Daoy (cell line): ENCODE measurements at regions not wholly inside any gene's neighbourhood (a gene's known extent, or its start where the extent isn't known, plus 50 kb on each side); places are given as distances from the start of the nearest gene placed in this dataset.
A peak's percentile ranks its signal among the peaks of the same experiment; 100 is the strongest.
"Not testable (repeated sequence)": the region's sequence is repeated elsewhere in the genome, so short reads cannot be mapped to it uniquely, and the experiment has no call there.

ENCODE experiments used
- DNase-seq: peaks from one replicate; pipeline ENCODE4 v3.0.0-alpha.2; 2015; ENCODE audit warnings: low read depth

DNA sequence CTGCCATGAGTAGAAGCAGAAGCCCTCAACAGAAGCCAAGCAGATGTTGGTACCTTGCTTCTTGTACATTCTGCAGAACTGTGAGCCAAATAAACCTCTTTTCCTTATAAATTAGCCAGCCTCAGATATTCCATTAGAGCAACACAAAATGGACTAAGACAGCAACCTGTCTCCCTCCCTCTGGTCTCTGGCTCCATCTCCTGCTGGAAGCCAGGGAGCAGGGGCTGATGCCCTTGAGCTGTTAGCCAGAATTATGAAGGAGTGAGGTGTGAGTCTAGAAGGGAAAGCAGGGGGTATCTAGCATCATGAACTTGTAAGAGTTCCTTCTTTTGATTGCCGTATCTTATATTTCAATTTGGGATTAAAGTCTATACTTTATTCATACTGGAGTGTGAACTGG lies 358.7 kb upstream of the FZD8 start:
- not testable (repeated sequence) for DNase-seq

DNA sequence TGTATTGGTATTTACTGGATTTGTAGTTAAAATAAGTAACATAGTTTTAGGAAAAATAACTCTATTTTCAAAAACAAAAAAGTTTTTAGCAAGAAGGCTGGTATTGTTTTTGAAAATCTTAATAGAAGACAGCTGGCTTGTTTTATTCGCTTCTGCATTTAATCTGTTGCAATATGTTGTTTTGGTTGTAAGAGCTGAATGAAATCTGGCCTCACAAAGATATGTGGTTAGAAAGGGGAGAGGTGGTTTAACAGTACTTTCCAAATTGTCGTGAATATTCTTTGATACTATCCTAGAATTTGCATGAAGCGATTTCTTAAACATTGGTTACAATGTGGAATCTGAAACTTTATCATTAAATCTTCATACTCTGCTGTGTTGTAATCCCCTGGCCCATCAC lies 355.9 kb upstream of the FZD8 start:
- no peak for DNase-seq

DNA sequence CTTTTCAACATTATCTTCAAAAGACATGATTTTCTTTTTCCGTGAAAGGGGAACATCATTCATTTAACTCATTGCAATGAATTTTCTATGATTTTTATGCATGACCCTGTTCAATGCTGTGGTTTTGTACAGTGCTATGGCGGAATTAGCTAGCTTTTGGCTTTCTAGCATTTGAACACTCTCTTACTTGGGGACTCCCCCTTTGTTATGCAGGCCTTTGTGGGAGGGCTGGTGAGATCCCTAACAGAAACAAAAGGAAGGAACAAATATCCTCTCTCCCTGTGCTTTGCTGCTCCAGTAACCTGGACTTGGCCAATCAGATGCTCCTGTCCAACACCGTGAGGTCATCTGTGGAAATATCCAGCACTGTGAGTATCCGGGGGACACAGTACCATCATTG lies 353.4 kb upstream of the FZD8 start:
- no peak for DNase-seq

DNA sequence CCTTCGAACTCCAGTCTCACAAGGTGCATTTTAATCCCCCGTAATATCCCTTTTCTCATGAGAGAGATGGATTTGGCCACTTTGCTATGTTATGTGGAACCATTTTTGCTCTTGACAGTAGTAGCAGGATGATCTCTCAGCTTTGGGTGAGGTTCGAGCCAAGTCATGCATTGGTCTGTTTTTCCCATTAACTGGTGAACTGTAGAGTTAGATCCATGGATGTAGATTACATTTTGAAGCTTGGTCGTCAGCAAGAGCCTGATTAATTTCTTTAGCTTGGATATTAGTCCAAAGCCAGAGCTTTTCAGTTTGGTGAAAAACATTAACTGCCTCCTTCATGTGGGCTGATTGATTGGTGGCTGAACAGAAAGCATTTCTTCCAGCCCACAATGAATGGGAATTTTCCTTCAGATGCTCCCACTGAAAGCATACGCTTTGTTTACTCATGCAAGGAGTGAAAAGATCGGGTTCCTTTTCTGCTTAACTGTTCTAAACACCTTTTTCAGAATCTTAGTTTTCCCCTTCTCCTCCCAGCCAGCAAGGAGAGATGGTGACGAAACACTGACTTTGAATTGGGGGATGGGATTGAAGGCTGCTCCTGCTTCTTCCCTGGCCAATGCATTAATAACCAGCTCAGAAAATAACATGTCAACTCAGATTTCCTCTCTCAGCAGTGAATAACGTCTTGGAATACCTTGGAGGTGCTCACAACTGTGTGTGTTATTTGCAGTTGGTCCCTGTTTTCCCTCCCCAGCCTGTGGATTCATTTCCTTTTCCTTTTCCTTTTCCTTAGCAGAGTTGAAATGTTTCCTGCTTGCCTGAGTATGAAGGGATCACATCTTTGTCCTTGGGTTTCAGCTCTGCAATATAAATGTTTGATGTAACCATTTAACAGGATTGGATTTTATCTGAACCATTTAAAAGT lies 351.8 kb upstream of the FZD8 start:
- DNase-seq = no peak

DNA sequence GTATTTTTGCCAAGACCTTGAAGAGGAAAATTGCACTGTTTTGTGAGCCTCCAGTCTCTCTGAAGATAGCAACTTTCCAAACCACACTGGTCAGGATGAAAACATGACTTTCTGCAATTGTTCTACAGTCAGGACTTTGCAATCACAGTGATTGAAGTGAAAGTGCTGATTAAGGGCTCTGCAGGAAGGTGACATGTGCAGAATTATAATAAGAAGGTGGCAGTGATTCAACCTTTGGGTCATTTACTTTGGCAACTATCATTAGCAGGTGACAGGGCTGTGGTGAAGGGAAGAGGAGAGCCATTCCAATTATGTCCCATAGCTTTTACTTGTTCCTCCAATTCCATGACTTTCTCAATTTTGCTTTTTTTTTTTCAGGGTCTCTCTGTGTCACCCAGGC lies 350.0 kb upstream of the FZD8 start:
- DNase-seq = no peak

DNA sequence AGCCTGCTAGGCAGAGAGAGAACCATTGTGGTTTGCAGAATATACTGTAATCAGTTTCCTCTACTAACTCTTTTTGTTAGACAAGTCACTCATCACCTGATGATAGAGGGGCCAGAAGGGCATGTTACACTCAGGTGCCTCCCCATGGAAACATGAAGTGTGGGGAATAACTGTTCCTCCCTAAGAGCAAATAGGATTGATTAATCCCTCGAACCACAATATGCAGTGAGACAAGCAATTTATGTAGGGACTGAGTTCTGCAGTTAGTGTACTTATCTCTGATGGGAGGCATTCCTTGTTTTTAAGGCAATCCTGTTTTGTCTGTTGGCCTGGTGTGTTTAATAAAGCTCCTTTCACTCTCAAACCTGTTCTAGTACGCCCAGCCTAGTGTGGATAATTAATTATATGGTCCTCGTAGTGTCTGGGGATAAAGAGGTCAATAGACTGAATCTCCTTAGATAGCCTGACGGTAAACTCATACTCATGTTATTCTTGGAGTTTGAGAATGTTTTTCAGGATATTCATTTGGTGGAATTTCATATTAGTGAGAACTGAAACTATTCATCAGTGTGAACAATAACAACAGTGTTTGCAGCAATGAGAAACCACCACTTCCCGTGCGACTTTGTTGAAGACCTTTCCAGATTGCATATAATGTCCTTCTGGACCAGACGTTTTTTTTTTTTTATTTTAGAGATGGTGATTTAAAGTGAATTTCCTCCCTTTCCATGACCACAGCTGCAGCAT lies 344.8 kb upstream of the FZD8 start:
- DNase-seq = no peak

DNA sequence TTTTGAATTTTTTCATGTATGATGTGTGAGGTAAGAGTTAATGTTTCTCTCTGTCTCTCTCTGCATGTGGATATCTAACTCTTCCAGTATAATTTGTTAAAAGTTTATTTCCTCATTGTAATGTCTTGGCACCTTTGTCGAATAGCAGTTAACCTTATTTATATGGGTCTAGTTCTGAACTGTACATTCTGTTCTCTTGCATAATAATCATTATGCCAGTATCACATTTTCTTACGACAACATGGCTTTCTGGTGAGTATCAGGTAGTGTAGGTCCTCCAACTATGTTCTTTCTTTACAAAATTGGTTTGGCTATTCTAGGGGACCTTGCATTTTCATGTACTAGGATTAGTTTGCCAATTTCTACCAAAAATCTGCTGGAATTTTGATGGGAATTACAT lies 337.0 kb upstream of the FZD8 start:
- DNase-seq = no peak

DNA sequence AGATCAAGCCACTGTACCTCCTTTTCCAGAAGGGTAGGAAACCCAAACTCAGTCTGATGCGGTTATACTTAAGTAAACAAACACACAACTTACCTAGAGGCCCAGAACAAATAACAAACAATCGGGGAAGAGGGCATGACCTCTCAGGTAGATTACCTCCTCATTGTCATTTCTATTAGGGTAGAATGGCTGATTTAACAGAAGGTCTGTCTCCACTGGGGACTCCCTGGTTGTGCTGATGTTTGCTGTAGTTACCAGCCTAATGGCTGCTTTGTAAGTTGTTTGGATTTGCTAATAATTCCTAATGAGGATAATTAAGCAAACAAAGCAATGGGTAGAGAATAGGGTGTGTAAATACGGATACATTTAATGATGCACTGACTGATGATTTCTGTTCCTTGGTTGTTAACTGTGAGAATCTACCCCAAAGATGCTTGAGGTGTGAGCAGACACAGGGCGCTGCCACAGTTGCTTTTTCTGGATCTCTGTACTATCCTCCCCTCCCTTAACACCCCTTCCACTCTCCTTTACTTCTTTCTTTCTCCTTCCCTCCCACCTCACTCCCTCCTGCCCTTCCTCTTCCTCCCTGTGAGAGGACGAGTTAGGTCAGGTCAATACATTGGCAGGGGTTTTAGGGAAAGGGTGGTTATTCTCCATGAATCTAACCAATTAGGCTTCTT lies 332.0 kb upstream of the FZD8 start:
- not testable (repeated sequence) for DNase-seq

DNA sequence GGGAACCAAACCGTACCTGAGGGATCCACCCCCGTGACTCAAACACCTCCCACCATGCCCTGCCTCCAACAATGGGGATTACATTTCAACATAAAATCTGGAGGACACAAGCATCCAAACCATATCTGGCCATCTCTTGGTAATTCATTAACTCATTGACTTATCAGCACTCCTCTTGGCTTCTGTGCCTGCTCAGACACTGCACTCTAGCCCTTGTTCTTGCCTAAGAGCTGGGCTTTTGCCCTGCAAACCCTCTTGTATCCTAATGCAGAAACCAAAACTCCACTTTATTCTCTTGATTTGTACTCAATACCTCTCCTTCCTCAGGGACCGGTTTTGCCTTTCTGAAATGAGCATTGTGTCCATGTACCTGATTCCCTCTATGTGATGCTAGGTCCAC lies 330.2 kb upstream of the FZD8 start:
- DNase-seq = no peak

DNA sequence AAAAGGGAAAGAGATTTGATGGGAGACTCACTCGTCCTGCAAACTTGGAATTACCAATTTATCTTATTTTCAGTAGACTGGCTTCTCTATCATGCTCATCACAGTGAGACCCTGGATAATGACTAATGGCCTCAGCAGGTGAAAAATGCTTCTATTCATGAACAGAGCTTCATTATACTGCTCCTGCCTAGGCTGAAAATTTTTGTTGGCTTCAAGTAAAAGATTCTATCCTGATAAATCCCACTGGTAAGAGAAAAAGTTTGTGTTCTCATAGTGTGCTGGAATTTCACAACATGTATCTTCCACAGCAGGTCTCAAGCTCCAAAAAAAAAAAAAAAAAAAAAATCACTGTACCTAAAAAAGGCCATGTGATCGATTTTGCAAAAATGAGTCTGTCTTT lies 329.3 kb upstream of the FZD8 start:
- DNase-seq = no peak

DNA sequence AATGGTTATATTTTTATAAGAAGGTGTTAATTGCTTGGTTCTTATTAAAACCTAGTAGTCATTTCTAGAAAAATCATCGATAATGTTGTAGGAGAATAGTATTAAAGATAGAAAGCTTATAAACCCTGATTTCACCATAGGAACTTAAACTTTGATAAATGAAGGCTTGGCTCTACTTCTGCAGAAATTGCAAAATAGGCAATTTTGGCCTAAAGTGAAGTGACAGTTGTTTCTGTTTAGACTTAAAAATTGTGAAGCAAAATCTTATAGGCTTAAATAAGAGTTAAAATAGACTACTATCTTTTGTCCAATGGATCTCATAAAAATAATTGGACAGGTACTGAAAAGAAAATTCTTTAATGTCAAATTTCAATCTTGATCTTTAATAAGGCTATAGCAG lies 321.6 kb upstream of the FZD8 start:
- no peak for DNase-seq

DNA sequence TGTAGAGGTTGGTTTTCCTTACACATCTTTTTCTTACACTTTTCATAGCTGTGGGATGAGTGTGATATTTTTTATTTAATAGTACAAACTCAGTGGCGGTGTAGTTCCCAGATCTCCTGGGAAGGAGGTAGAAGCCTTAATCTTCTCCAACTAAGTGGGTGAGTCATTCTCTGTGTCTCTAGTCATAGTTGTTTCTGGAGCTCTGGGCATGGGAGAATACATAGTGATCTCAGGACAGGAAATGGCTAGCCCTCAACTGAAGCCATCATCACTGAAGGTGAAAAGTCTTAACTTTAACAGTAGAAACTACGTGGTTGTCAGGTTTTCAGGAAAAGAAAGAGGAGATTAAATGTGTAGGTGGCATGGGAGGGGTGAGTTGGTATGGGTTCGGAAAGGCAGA lies 319.4 kb upstream of the FZD8 start:
- peak; percentile 52 for DNase-seq

DNA sequence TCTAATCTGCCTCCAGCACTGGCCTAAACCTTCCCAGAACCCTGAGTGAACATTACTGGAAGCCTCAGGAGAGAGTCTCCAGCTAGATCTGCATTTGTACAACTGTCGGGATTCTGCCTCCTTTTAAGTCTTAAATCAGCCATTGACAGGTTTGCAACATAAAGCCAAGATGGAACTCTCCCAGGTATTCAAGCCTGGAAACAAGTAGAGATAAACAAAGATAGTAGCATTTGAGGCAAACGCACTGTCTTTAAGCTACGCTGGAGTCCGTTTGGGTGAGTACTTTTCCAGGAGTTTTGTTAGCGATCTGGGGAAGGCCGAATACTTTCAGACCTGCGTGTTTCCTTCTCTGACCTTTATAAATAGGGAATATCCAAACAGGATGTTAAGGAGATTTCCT lies 317.2 kb upstream of the FZD8 start:
- DNase-seq = peak; percentile 15

DNA sequence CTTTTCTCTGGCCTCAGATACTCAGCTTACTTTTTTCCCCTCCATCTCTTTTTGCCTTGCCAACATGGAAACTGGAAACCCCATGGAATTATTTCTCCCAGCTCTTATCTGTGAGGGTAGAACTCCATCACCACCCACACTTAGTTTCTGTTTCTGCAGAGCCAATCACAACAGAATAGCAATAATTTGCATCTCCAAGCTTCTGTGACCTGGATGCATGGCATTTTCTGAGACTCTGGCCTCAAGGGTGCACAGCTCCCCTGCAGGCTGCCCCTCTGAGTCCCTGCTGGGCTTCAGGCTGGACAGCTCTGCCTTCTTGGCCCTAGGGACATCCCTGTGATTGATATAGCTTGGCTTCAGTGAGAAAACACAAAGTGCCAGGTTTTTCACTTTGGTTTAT lies 316.5 kb upstream of the FZD8 start:
- DNase-seq = peak; percentile 6

DNA sequence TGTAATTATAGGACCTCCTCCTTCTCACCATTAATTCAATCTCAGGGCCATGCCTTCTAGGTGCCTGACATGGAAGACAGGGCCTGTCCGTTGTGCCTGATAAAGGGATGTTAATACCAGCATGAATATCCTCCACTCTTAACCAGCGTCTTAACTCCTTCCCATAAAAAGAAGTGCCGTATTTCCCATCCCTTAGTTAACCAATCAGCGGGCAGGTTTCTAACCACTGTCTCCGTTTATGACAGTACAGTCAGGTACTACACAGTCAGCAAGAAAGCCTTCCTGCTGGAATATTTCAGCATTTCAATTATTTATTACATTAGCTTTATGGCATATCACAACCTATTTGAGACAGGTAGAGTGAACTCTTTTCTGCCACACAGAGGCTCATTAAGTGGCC lies 308.6 kb upstream of the FZD8 start:
- DNase-seq = no peak

DNA sequence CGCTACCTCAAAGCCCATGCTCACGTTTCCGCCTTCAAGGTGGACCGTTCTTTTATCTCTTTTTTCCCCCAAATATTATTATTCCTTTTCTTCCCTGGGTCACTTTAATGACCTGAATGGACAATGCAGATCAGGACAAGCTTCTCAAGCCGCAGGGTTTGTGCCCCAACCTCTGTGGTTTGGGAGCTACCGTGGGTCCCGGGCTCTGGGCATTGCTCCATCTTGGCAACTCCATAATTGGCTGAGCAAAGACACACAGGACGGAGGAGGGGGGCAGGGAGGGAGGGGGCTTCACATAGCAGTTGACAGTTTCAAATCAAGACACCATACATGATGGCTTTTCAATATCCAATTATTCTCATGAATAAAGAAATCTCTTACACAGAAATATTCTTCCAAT lies 308.1 kb upstream of the FZD8 start:
- DNase-seq = no peak

DNA sequence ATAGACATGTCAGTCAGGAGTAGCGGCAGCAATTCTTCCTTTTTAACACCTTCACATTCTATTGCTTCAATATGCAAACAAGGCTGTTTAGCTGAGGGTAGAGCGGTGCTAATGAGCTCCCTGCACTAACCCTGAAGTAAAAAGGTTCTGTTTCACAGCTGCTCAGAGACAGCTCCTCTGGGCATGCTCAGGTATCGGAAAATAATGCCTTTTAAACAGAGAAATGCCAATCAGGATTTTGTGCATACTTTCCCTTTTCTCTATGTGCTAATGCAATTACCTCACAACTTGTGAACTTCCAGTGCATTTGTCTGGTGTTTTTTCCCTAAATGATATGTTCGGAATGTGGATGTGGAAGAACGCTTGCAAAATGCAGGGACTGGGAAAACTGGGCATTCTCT lies 307.7 kb upstream of the FZD8 start:
- DNase-seq = no peak

DNA sequence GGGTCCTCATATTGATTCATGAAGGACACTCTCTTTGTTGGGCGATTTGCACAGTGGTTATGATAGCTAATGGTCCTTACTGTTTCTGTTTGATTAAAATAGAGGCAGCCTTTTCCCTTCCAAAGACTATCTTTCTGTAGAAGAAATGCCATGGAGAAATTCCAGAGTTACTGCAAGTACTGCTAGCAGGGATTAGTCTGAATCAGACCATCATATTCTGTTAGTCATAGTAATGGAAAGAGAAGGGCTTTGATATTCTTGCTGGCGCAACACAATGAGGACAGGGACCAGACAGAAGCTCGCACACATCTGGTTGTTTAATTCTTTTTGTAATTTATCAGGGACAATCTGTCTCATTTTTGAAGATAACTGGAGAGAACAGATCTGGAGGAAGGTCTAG lies 304.5 kb upstream of the FZD8 start:
- DNase-seq = no peak

DNA sequence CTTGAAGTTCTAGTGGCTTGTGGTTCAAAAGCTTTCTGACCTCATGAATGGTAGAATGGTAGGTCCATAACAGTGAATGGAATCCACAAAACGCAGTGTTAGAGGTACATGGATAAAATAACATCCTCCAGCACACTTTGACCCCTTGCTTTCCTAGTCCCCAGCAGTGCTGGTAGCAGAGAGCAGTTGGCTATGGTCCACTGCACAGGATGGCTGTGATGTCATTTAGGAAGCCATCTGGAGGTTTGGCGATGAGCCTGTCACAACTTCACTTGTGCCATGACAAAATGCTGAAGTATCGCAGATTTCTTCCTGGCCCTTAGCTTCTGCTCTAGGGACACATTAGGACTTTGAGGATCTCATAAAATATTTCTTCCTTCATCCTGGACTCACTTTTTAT lies 300.0 kb upstream of the FZD8 start:
- DNase-seq = peak; percentile 12

DNA sequence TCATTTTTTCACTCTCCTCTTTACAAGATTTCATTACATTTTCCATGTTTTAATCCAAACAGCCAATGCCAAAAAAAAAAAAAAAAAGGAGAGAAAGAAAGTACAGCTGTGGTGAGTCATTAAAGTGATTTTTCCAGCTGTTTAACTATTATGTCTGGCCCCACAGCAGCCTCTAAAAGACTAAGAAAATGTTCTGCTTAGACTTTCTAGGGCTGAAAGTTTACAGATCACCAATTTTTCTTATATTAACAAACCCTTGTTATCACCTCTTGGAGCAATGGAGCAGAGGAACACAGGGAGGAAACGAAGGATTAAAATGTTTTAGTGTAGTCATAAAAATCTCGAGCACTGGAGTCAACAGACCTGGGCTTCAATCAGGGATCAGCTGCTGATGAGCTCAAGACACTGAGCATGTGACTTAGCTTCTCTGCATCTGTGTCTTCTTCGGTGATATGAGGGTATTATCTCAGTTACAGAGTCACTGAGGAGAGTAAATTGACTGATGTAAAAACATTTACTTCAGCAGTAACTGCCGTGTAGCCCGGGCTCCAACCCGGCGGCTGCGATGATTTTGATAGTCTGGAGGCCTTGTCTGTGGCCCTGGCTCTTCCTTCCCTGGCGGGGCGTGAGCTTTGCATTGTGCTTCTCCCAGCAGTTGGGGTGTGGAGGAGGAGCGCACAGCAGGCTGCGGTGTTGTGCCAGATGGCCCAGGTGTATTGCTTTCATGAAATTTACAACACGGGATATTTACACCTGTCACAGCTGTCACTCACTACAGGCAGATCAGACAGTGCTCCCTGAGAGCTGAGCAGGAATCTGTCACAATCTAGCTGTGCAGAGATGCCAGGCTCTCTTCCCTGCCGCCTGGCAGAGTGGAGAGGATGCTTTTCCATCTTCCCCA lies 298.3 kb upstream of the FZD8 start:
- DNase-seq = no peak

DNA sequence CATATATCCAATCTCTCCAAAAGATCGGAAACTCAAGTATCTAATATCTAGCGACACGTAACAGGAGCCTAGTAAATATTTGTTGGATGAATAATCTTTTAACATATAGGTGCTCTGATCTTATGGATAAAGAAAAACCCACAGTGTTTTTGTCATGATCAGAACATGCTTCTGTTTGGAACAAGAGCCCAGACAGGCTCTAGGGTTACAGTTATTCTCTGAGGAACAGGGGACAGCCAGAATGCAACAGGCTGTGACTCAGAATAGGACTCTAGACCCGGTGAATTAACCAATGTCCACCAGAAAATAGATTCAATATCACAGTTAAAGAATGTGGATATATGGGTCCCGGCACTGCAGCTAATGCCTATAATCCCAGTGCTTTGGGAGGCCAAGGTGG lies 296.1 kb upstream of the FZD8 start:
- DNase-seq = no peak

DNA sequence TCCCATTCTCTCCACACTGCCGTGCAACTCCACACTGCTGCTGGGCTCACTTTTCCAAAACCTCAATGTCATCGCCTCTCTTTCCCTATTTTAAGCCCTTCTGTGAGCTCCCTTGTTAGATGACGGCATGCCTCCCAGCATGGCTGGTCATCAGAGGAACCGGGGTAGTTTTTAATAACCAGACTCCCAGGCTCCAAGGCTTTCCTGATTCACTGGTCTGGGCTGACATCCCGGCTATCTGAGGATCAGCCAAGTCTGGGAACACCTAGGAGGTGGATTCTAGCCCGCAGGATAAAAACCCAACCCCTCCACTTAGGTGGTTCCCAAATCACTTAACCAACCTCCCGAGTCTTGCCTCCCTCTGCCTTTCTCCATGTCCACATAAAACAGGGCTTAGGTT lies 295.4 kb upstream of the FZD8 start:
- no peak for DNase-seq
